ENCODE measurements at regions not wholly inside any gene's neighbourhood (a gene's known extent, or its start where the extent isn't known, plus 50 kb on each side); places are given as distances from the start of the nearest gene placed in this dataset.

DNA sequence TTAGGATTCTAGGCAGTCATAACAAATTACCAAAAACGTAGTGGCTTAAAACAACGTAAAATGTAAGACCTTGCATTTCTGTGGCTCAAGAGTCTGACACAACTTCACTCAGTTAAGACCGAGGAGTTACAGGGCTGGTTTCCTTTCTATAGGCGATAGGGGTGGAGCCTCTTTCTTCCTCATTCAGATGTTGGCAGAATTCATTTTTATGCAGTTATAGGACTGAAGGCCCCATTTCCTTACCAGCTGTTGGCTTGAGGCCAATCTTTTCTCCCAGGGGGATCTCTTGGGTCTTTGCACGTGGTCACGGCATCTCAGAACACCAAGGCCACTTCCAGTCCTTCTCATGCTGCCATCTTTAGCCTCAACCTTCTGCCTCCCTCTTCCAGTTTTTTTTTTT lies 145.2 kb downstream of the KCNJ2 start:
- Histone ChIP-seq H3K27me3 (ENCODE audit: control insufficient read depth, insufficient read depth, low read length) (no peaks in the 10 kb centered on the region), H3K27ac (ENCODE audit: insufficient read depth, low read length, poor library complexity, severe bottlenecking) (no peak overlapping the region), H3K36me3 (ENCODE audit: control insufficient read depth, insufficient read depth, low read length) (no peaks in the 10 kb centered on the region), H3K4me3 (ENCODE audit: low read depth, low read length) (no peak overlapping the region), H3K9me3 (ENCODE audit: control insufficient read depth in 2 of 2, low read length in 2 of 2) (peaks cover 0 to 2% of the 10 kb centered on the region in 2 experiments), H3K4me1 (ENCODE audit: control insufficient read depth, insufficient read depth, low read length, poor library complexity, severe bottlenecking) (no peaks in the 10 kb centered on the region)
- no peaks in the 10 kb centered on the region for H3K36me3 Mint-ChIP-seq
- H3K27me3 Mint-ChIP-seq = no peaks in the 10 kb centered on the region
- no peak for DNase-seq
- peaks cover 0 to 10% (median 2%) of the 10 kb centered on the region in 7 donors for H3K9me3 Mint-ChIP-seq
- H3K4me1 Mint-ChIP-seq = no peaks in the 10 kb centered on the region
- no peak overlapping the region for H3K27ac Mint-ChIP-seq
- H3K4me3 Mint-ChIP-seq = no peak overlapping the region
- ATAC-seq (ENCODE audit: low read depth in 2 of 2) = no peak

DNA sequence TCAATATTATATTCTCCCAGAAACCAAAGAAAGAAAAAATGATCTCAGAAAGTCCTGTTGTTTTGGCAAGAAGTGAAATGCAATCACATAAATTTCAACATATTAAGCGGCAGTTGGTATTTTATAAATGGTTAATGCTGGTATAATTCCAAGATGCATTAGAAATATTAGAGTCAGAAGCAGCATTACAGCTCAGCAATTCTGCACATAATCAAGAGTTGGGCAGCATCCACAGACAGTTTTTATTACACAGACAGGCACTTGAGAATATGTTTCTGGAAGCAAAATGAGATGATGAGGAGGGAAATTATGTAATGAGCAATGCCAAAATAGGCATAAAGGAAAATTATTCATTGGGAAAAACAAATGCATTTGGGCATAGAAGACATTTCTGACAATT lies 148.1 kb downstream of the KCNJ2 start:
- no peaks in the 10 kb centered on the region for H3K4me1 Mint-ChIP-seq
- Histone ChIP-seq H3K4me1 (ENCODE audit: control insufficient read depth, insufficient read depth, low read length, poor library complexity, severe bottlenecking) (no peaks in the 10 kb centered on the region), H3K36me3 (ENCODE audit: control insufficient read depth, insufficient read depth, low read length) (no peaks in the 10 kb centered on the region), H3K4me3 (ENCODE audit: low read depth, low read length) (no peak overlapping the region), H3K9me3 (ENCODE audit: control insufficient read depth in 2 of 2, low read length in 2 of 2) (peaks cover 0 to 2% of the 10 kb centered on the region in 2 experiments), H3K27me3 (ENCODE audit: control insufficient read depth, insufficient read depth, low read length) (no peaks in the 10 kb centered on the region), H3K27ac (ENCODE audit: insufficient read depth, low read length, poor library complexity, severe bottlenecking) (no peak overlapping the region)
- H3K9me3 Mint-ChIP-seq = peaks cover 0 to 9% (median 5%) of the 10 kb centered on the region in 7 donors
- H3K36me3 Mint-ChIP-seq = no peaks in the 10 kb centered on the region
- H3K4me3 Mint-ChIP-seq = no peak overlapping the region
- ATAC-seq (ENCODE audit: low read depth in 2 of 2) (no peak), DNase-seq (no peak)
- H3K27me3 Mint-ChIP-seq = no peaks in the 10 kb centered on the region
- H3K27ac Mint-ChIP-seq = no peak overlapping the region

DNA sequence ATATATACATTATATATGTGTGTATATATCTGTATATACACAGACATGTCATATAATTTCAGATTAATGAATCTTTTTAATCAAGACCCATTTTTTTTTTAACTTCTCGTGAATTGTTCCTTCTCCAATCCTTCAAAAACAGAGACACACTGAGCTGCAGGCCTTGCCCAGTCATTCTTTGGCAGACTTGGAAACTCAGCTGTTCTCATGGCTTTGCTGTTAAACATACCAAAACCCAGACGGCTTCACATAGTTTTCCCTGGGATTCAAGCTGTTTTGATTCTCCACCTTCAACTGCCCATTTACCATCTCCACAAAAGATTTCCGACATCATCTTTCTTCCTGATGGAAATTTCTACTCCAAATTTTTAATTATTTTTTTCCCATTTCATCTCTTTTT lies 148.7 kb downstream of the KCNJ2 start:
- Mint-ChIP-seq H3K4me3 (no peak overlapping the region), H3K9me3 (peaks cover 0 to 12% (median 7%) of the 10 kb centered on the region in 7 donors), H3K36me3 (no peaks in the 10 kb centered on the region), H3K4me1 (no peaks in the 10 kb centered on the region), H3K27me3 (no peaks in the 10 kb centered on the region), H3K27ac (no peak overlapping the region)
- no peak for DNase-seq
- ATAC-seq (ENCODE audit: low read depth in 2 of 2) = no peak
- H3K36me3 ChIP-seq (ENCODE audit: control insufficient read depth, insufficient read depth, low read length) = no peaks in the 10 kb centered on the region
- no peaks in the 10 kb centered on the region for H3K27me3 ChIP-seq (ENCODE audit: control insufficient read depth, insufficient read depth, low read length)
- H3K27ac ChIP-seq (ENCODE audit: insufficient read depth, low read length, poor library complexity, severe bottlenecking) = no peak overlapping the region
- no peak overlapping the region for H3K4me3 ChIP-seq (ENCODE audit: low read depth, low read length)
- H3K4me1 ChIP-seq (ENCODE audit: control insufficient read depth, insufficient read depth, low read length, poor library complexity, severe bottlenecking) = no peaks in the 10 kb centered on the region
- H3K9me3 ChIP-seq (ENCODE audit: control insufficient read depth in 2 of 2, low read length in 2 of 2) = no peaks in the 10 kb centered on the region

DNA sequence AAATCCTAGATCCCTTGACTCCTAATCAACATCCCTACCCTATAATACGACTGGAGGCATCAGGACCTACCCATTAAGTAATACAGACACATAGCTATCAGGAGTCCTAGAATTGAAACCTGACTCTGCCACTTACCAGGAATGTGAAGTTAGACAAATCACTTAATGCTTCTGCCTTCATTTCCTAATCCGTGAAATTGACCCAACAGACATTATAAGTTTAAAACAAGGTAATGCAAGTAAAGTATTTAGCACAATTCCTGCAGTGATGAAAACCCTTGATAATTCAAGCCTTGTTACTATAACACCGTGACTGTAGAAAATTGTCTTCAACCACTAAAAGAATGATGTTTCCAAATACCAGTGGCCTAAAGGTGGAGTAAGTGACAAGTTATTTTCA lies 150.2 kb downstream of the KCNJ2 start:
- Mint-ChIP-seq H3K4me1 (no peaks in the 10 kb centered on the region), H3K27ac (no peak overlapping the region), H3K9me3 (peaks cover 0 to 11% (median 7%) of the 10 kb centered on the region in 7 donors), H3K27me3 (no peaks in the 10 kb centered on the region), H3K36me3 (no peaks in the 10 kb centered on the region), H3K4me3 (no peak overlapping the region)
- no peak overlapping the region for H3K4me3 ChIP-seq (ENCODE audit: low read depth, low read length)
- H3K27me3 ChIP-seq (ENCODE audit: control insufficient read depth, insufficient read depth, low read length) = no peaks in the 10 kb centered on the region
- H3K36me3 ChIP-seq (ENCODE audit: control insufficient read depth, insufficient read depth, low read length) = no peaks in the 10 kb centered on the region
- H3K27ac ChIP-seq (ENCODE audit: insufficient read depth, low read length, poor library complexity, severe bottlenecking) = no peak overlapping the region
- no peaks in the 10 kb centered on the region for H3K9me3 ChIP-seq (ENCODE audit: control insufficient read depth in 2 of 2, low read length in 2 of 2)
- ATAC-seq (ENCODE audit: low read depth in 2 of 2) (no peak), DNase-seq (no peak)
- no peaks in the 10 kb centered on the region for H3K4me1 ChIP-seq (ENCODE audit: control insufficient read depth, insufficient read depth, low read length, poor library complexity, severe bottlenecking)

DNA sequence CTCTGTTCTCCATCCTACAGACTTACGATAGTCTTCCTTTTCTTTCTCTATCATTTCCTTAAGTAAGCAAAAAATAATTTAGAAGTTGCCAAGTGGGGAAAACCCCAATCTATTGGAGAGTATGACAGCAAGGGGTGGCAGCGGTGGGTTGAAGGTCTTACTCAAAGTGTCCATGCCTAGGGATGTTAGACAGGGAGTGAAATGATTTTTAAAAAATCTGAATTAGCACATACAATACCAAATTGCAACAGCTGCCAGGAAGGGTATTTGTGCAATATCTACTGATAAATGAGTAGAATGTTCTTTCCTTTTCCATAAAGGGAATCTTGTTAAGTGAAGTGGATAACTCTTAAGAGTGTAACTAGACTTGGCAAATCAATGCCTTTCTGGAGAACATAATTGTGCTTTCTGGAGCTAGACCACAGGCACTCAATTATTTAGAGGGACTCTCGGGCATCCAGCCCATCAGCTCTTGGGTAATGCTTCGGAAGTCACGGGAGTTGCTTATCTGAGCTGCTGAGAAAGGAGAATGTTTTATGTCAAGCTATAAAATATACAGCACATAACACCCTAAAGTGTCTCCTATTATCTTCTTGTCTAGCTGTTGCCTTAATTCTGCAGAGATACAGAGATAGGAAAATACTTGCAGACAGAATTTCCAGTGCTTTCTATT lies 151.5 kb downstream of the KCNJ2 start:
- H3K4me3 Mint-ChIP-seq = no peak overlapping the region
- ATAC-seq (ENCODE audit: low read depth in 2 of 2) (no peak), DNase-seq (no peak)
- H3K4me1 Mint-ChIP-seq = no peaks in the 10 kb centered on the region
- no peaks in the 10 kb centered on the region for H3K27me3 Mint-ChIP-seq
- Histone ChIP-seq H3K4me3 (ENCODE audit: low read depth, low read length) (no peak overlapping the region), H3K4me1 (ENCODE audit: control insufficient read depth, insufficient read depth, low read length, poor library complexity, severe bottlenecking) (no peaks in the 10 kb centered on the region), H3K36me3 (ENCODE audit: control insufficient read depth, insufficient read depth, low read length) (no peaks in the 10 kb centered on the region), H3K27ac (ENCODE audit: insufficient read depth, low read length, poor library complexity, severe bottlenecking) (no peak overlapping the region), H3K9me3 (ENCODE audit: control insufficient read depth in 2 of 2, low read length in 2 of 2) (no peaks in the 10 kb centered on the region), H3K27me3 (ENCODE audit: control insufficient read depth, insufficient read depth, low read length) (no peaks in the 10 kb centered on the region)
- H3K36me3 Mint-ChIP-seq = no peaks in the 10 kb centered on the region
- H3K9me3 Mint-ChIP-seq = peaks cover 0 to 14% (median 7%) of the 10 kb centered on the region in 7 donors
- H3K27ac Mint-ChIP-seq = no peak overlapping the region

DNA sequence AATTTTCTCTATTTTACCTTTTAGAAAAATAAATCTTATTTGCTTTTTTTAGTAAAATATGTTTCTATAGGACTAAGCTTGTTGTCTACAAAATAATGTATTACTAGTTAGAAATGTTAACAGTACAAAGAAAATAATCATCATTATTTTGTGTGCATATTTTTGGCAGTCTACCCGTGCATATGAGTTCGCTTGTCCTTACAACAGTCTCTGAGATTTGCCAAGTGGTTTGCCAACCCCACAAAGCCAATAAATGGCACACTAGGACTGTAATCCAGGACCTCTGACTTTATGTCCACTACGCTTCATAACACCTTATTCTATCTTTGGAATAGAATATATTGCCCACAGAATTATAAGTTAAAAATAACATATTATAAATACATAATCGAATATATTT lies 152.0 kb downstream of the KCNJ2 start:
- no peaks in the 10 kb centered on the region for H3K36me3 ChIP-seq (ENCODE audit: control insufficient read depth, insufficient read depth, low read length)
- peaks cover 2 to 14% (median 7%) of the 10 kb centered on the region in 7 donors for H3K9me3 Mint-ChIP-seq
- no peak overlapping the region for H3K4me3 Mint-ChIP-seq
- no peak overlapping the region for H3K27ac ChIP-seq (ENCODE audit: insufficient read depth, low read length, poor library complexity, severe bottlenecking)
- H3K4me1 Mint-ChIP-seq = no peaks in the 10 kb centered on the region
- H3K9me3 ChIP-seq (ENCODE audit: control insufficient read depth in 2 of 2, low read length in 2 of 2) = no peaks in the 10 kb centered on the region
- no peaks in the 10 kb centered on the region for H3K36me3 Mint-ChIP-seq
- no peak overlapping the region for H3K4me3 ChIP-seq (ENCODE audit: low read depth, low read length)
- no peaks in the 10 kb centered on the region for H3K27me3 ChIP-seq (ENCODE audit: control insufficient read depth, insufficient read depth, low read length)
- DNase-seq = no peak
- H3K27me3 Mint-ChIP-seq = no peaks in the 10 kb centered on the region
- ATAC-seq (ENCODE audit: low read depth in 2 of 2) = no peak
- H3K4me1 ChIP-seq (ENCODE audit: control insufficient read depth, insufficient read depth, low read length, poor library complexity, severe bottlenecking) = no peaks in the 10 kb centered on the region
- no peak overlapping the region for H3K27ac Mint-ChIP-seq

DNA sequence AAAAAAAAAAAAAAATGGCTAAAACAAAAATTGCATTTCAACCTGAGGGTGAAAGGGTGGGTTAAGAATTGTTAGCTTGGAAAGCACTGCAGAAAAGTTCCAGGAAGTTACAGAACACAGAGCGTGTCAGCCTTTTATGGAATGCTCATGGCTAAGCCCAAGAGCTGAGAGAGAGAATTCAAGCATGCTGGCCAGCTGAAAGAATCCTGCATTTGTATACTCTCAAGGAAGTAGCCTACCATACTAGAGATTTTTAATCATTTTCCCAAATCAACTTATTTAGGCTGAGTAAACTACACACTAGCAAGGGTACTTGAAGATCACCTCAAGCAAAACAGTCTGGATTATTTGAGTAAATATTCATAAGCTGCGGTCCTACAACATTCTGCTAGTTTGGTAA lies 153.9 kb downstream of the KCNJ2 start:
- Histone ChIP-seq H3K27ac (ENCODE audit: insufficient read depth, low read length, poor library complexity, severe bottlenecking) (no peak overlapping the region), H3K36me3 (ENCODE audit: control insufficient read depth, insufficient read depth, low read length) (no peaks in the 10 kb centered on the region), H3K4me1 (ENCODE audit: control insufficient read depth, insufficient read depth, low read length, poor library complexity, severe bottlenecking) (no peaks in the 10 kb centered on the region), H3K9me3 (ENCODE audit: control insufficient read depth in 2 of 2, low read length in 2 of 2) (no peaks in the 10 kb centered on the region), H3K4me3 (ENCODE audit: low read depth, low read length) (no peak overlapping the region), H3K27me3 (ENCODE audit: control insufficient read depth, insufficient read depth, low read length) (no peaks in the 10 kb centered on the region)
- ATAC-seq (ENCODE audit: low read depth in 2 of 2) (no peak), DNase-seq (no peak)
- Mint-ChIP-seq H3K27me3 (no peaks in the 10 kb centered on the region), H3K36me3 (no peaks in the 10 kb centered on the region), H3K27ac (no peak overlapping the region), H3K4me3 (no peak overlapping the region), H3K9me3 (peaks cover 2 to 15% (median 6%) of the 10 kb centered on the region in 7 donors), H3K4me1 (no peaks in the 10 kb centered on the region)

DNA sequence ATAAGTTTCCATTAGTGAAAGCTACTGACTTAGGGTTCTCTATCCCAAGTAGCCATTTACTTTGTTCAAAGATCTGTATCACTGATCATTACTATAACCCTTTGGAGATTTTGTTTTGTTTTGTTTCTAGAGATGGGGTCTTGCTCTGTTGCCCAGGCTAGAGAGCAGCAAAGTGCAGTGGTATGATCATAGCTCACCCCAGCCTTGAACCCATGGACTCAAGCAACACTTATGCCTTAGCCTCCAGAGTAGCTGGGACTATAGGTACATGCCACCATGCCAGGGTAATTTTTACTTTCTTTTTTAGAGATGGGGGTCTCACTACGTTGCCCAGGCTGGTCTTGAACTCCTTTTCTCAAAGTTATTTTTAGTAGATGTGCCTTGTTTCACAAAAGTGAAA lies 154.7 kb downstream of the KCNJ2 start:
- Histone ChIP-seq H3K36me3 (ENCODE audit: control insufficient read depth, insufficient read depth, low read length) (no peaks in the 10 kb centered on the region), H3K4me3 (ENCODE audit: low read depth, low read length) (no peak overlapping the region), H3K4me1 (ENCODE audit: control insufficient read depth, insufficient read depth, low read length, poor library complexity, severe bottlenecking) (no peaks in the 10 kb centered on the region), H3K27ac (ENCODE audit: insufficient read depth, low read length, poor library complexity, severe bottlenecking) (no peak overlapping the region), H3K27me3 (ENCODE audit: control insufficient read depth, insufficient read depth, low read length) (no peaks in the 10 kb centered on the region), H3K9me3 (ENCODE audit: control insufficient read depth in 2 of 2, low read length in 2 of 2) (no peaks in the 10 kb centered on the region)
- Mint-ChIP-seq H3K27me3 (no peaks in the 10 kb centered on the region), H3K9me3 (peaks cover 2 to 15% (median 5%) of the 10 kb centered on the region in 7 donors), H3K4me3 (no peak overlapping the region), H3K4me1 (no peaks in the 10 kb centered on the region), H3K36me3 (no peaks in the 10 kb centered on the region), H3K27ac (no peak overlapping the region)
- DNase-seq = no peak
- no peak for ATAC-seq (ENCODE audit: low read depth in 2 of 2)
